ENCODE measurements at regions not wholly inside any gene's neighbourhood (a gene's known extent, or its start where the extent isn't known, plus 50 kb on each side); places are given as distances from the start of the nearest gene placed in this dataset.

DNA sequence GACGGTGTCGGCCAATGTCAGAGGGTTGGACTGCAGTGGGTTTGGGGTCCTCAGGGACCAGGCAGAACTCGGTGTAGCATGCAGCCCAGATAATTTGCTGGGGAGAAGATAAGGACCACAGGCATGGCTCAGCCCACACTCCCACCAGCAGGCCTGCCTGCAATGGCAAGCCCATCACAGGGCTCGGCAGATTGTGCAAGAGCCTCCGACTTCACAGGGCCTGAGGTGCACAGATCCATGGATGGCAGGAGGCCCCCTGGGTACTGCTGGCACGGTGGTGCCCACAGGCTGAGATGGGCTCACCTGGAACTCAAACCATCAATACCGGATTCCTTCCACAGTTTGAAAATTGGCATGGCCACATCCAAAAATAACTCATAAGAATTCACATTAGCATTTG is 180.3 kb downstream of the TTLL2 start:
- no peak for DNase-seq (ENCODE audit: extremely low spot score)
- POLR2A ChIA-PET: no interaction called here
- CTCF ChIA-PET: no interaction called here
- TF ChIP-seq ELF4 (IDR thresholded peaks at IDR 0.05) (no peak), ARNT (IDR thresholded peaks at IDR 0.05) (no peak), BHLHE40 (IDR thresholded peaks at IDR 0.05; ENCODE audit: borderline replicate concordance) (no peak), HDGF (IDR thresholded peaks at IDR 0.05; ENCODE audit: borderline replicate concordance) (no peak), CTBP1 (IDR thresholded peaks at IDR 0.05; ENCODE audit: borderline replicate concordance) (no peak), L3MBTL2 (conservative IDR thresholded peaks at IDR 0.05) (no peak), LEF1 (IDR thresholded peaks at IDR 0.05; ENCODE audit: borderline replicate concordance) (no peak), NFRKB (IDR thresholded peaks at IDR 0.05) (no peak), FOXK2 (IDR thresholded peaks at IDR 0.05) (no peak), SP1 (IDR thresholded peaks at IDR 0.05) (no peak), ZNF384 (IDR thresholded peaks at IDR 0.05) (no peak), FOXA1 (IDR thresholded peaks at IDR 0.05) (no peak), SUZ12 (IDR thresholded peaks at IDR 0.05) (no peak), FOXM1 (IDR thresholded peaks at IDR 0.05; ENCODE audit: borderline replicate concordance) (no peak), TARDBP (IDR thresholded peaks at IDR 0.05) (no peak)
- TF ChIP-seq, protein P1, sequence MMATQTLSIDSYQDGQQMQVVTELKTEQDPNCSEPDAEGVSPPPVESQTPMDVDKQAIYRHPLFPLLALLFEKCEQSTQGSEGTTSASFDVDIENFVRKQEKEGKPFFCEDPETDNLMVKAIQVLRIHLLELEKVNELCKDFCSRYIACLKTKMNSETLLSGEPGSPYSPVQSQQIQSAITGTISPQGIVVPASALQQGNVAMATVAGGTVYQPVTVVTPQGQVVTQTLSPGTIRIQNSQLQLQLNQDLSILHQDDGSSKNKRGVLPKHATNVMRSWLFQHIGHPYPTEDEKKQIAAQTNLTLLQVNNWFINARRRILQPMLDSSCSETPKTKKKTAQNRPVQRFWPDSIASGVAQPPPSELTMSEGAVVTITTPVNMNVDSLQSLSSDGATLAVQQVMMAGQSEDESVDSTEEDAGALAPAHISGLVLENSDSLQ (IDR thresholded peaks at IDR 0.05): no peak

DNA sequence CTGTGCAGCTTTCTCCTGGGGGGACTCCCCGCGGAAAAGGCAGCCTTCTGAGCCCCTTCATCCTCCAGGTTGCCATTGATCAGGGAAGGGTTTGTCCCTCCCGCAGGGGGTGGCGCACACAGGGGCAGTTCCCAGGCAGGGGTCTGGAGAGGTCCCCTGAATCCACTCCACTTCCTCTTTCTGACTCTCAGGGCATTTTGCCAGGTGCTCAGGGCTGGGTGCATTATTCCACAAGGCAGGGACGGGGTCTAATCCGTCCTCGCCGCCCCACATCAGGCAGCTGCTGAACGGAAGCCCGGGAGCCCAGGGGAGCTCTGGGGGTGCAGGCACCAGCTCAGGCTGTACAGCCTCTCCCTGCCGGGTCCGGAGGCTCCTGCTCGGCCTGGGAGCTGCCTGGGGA is 180.9 kb downstream of the TTLL2 start:
- TF ChIP-seq SP1 (IDR thresholded peaks at IDR 0.05) (no peak), ARNT (IDR thresholded peaks at IDR 0.05) (no peak), ELF4 (IDR thresholded peaks at IDR 0.05) (no peak), LEF1 (IDR thresholded peaks at IDR 0.05; ENCODE audit: borderline replicate concordance) (no peak), HDGF (IDR thresholded peaks at IDR 0.05; ENCODE audit: borderline replicate concordance) (no peak), FOXA1 (IDR thresholded peaks at IDR 0.05) (no peak), NFRKB (IDR thresholded peaks at IDR 0.05) (no peak), ZNF384 (IDR thresholded peaks at IDR 0.05) (no peak)
- no peak for DNase-seq (ENCODE audit: extremely low spot score)
- ChIA-PET POLR2A (no interaction called here), CTCF (no interaction called here)

DNA sequence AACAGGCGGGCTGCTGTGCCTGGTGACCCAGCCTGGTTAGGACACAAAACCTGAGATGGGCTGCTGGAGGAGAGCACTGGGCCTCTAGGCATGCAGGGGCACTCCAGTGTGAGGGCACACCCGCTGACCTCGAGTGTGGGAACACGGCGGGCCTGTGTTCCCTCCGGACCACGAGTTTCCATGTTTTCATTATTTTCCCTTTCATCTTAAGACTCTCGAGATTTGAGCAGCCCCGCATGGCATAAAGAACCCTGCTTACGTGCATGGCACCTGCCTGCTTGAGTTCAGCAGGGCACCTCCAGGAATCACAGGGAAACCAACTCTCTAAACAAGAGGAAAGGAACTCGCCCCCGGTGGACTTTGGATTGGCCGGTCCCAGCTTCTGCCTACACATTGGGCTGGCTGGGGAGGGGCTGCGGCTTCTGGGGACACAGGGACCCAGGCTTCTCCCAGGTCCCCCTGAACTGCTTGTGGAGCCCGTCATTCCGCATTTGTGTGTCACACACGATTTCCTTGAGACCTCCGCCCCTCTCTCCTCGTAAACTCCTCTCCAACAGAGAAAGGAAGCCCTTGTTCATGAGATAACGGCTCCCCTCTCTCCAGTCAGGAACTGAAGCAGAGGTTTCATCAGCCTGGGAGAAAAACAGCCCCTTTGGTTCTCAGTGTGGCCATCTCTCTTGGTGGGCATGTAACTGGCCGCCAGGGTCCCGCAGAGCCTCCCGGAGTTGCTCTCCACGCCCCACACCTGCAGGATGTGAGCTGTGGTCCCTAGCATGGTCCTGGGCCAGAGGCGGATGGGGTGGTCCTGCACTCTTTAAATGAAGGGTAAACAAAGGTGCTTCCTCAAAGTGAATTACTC is 181.8 kb downstream of the TTLL2 start:
- CTCF ChIA-PET: interaction anchor here (0.8 kb wide), 1 partner anchor 18 kb away, joined by 3 read pairs; no protein-coding TSS in a partner anchor
- no peak for TF ChIP-seq NFRKB (IDR thresholded peaks at IDR 0.05)
- POLR2A ChIA-PET: no interaction called here
- DNase-seq (ENCODE audit: extremely low spot score): no peak

DNA sequence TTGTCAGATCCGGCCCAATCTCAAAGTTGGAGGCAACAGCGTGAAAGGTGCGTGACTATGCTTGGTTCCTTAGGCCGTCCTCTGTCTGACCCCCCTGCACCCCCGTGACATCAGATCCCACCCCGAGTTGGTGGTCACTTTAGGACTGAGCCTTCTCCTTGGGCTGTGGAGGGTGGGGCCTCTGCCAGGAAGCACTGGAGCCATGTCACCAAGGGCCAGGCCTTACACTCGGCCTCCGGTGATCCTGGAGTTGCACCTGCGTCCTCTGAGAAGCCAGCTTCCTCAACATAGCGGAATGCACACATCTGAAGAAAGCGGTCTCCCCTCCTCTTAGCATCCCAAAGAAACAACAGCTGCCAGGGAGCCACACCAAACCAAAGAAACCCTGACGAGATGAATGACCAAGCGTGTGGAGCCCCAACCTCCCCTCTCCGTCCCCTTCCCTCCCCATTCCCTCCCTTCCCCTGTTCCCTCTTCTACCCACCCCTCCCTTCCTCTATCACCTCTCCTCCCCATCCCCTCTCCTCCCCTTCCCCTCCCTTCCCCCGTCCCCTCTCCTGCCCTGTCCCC is 182.6 kb downstream of the TTLL2 start:
- POLR2A ChIA-PET: no interaction called here
- DNase-seq (ENCODE audit: extremely low spot score): no peak
- CTCF ChIA-PET: no interaction called here

DNA sequence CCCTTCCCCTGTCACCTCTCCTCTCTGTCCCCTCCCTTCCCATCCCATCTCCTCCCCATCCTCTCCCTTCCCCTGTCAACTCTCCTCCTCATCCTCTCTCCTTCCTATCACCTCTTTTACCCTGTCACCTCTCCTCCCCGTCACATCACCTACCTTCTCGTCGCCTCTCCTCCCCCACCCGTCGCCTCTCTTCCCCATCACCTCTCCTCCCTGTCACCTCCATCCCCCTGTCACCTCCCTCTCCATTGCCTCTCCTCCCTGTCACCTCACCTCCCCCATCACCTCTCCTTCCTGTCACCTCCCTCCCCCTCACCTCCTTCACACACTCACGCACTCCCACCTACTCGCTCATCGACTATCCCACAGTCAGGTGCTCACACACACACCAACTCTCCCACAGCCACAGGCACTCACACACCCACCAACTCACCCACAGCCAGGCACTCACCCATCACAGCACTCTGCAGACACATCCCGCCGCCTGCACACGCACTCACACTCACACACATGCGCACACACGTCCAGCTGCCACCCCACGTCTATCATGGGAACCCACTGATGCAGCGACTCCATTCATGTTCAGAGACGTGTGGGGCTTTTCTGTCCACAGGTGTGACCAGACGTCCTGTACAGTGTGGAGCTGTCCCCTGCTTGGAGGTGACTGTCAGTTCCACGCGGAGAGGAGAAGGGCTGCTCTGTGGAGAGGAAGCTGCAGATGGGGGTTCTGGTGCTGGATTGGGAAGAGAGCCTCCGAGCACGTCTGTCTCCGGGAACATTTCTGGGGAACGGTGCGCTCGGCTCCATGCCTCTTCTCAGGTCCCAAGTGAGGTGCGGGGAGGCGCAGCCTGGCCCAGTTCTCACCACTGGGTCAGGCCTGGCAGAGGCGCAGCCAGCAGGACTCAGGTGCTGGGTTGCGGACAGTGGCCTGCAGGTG is 184.3 kb downstream of the TTLL2 start:
- no peak for DNase-seq (ENCODE audit: extremely low spot score)
- ChIA-PET POLR2A (no interaction called here), CTCF (no interaction called here)
- TF ChIP-seq ELF4 (IDR thresholded peaks at IDR 0.05) (no peak), L3MBTL2 (conservative IDR thresholded peaks at IDR 0.05) (no peak)
- TF ChIP-seq, protein P1 (IDR thresholded peaks at IDR 0.05): no peak

More for the DNA sequence above, 182.6 kb downstream of the TTLL2 start:
- TF ChIP-seq BHLHE40 (IDR thresholded peaks at IDR 0.05; ENCODE audit: borderline replicate concordance) (no peak), SUZ12 (IDR thresholded peaks at IDR 0.05) (no peak), FOXM1 (IDR thresholded peaks at IDR 0.05; ENCODE audit: borderline replicate concordance) (no peak), FOXA1 (IDR thresholded peaks at IDR 0.05) (no peak), CTBP1 (IDR thresholded peaks at IDR 0.05; ENCODE audit: borderline replicate concordance) (no peak), L3MBTL2 (conservative IDR thresholded peaks at IDR 0.05) (no peak), ARNT (IDR thresholded peaks at IDR 0.05) (no peak), LEF1 (IDR thresholded peaks at IDR 0.05; ENCODE audit: borderline replicate concordance) (no peak), ZNF384 (IDR thresholded peaks at IDR 0.05) (no peak), ELF4 (IDR thresholded peaks at IDR 0.05) (no peak), FOXK2 (IDR thresholded peaks at IDR 0.05) (no peak), TARDBP (IDR thresholded peaks at IDR 0.05) (no peak), NFRKB (IDR thresholded peaks at IDR 0.05) (no peak), HDGF (IDR thresholded peaks at IDR 0.05; ENCODE audit: borderline replicate concordance) (no peak), SP1 (IDR thresholded peaks at IDR 0.05) (no peak)
- TF ChIP-seq, protein P1 (IDR thresholded peaks at IDR 0.05): no peak

DNA sequence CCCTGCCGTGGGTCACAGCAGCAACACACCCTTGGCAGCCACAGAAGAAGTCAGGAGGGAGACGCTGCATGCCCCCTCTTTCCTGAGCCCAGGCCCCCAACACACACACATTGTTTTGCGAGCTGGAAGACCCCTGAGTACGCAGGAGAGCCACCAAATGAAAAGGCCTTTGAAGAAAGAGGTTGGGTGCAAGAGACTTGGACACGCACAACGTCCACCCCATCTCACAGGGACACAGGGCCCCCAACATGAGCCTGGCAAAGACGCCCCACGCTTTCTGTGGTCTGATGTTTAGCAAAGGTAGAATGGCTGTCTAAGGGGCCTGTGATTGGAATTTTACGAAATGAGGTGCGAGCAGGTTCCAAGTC is 185.0 kb downstream of the TTLL2 start:
- ChIA-PET CTCF (no interaction called here), POLR2A (no interaction called here)
- TF ChIP-seq FOXA1 (IDR thresholded peaks at IDR 0.05) (no peak), TARDBP (IDR thresholded peaks at IDR 0.05) (no peak), FOXK2 (IDR thresholded peaks at IDR 0.05) (no peak), HDGF (IDR thresholded peaks at IDR 0.05; ENCODE audit: borderline replicate concordance) (no peak), ZNF384 (IDR thresholded peaks at IDR 0.05) (no peak), SP1 (IDR thresholded peaks at IDR 0.05) (no peak), ARNT (IDR thresholded peaks at IDR 0.05) (no peak), FOXM1 (IDR thresholded peaks at IDR 0.05; ENCODE audit: borderline replicate concordance) (no peak), SUZ12 (IDR thresholded peaks at IDR 0.05) (no peak), ELF4 (IDR thresholded peaks at IDR 0.05) (no peak), CTBP1 (IDR thresholded peaks at IDR 0.05; ENCODE audit: borderline replicate concordance) (no peak), NFRKB (IDR thresholded peaks at IDR 0.05) (no peak), L3MBTL2 (conservative IDR thresholded peaks at IDR 0.05) (no peak), BHLHE40 (IDR thresholded peaks at IDR 0.05; ENCODE audit: borderline replicate concordance) (no peak)
- TF ChIP-seq, protein P1 (IDR thresholded peaks at IDR 0.05): no peak
- DNase-seq (ENCODE audit: extremely low spot score): no peak

Measured in HEK293T (cell line).